Coronary artery (tissue), 2 donors: ENCODE measurements at regions not wholly inside any gene's neighbourhood (a gene's known extent, or its start where the extent isn't known, plus 50 kb on each side); places are given as distances from the start of the nearest gene placed in this dataset.

Source experiments
- DNase-seq: peaks from one replicate; pipeline ENCODE4 v3.0.0-alpha.2; 2017; ENCODE audit warnings: low spot score
- H3K27ac ChIP-seq, 2 donors: fragments of 200-600 bp; sonication (generic); one replicate each; pipeline ENCODE4 v1.5.1; 2016 to 2019
- H3K4me3 ChIP-seq: fragments of 200-600 bp; sonication (generic); 2 replicates; pipeline ENCODE4 v1.5.1; 2016; ENCODE audit warnings: mild to moderate bottlenecking, moderate library complexity
- TF ChIP-seq, protein P1 (sequence below): fragments of 200-600 bp; sonication (generic); IDR thresholded peaks from one replicate; pipeline ENCODE4 v1.5.1; 2019; ENCODE audit warnings: antibody characterized with exemption

DNA sequence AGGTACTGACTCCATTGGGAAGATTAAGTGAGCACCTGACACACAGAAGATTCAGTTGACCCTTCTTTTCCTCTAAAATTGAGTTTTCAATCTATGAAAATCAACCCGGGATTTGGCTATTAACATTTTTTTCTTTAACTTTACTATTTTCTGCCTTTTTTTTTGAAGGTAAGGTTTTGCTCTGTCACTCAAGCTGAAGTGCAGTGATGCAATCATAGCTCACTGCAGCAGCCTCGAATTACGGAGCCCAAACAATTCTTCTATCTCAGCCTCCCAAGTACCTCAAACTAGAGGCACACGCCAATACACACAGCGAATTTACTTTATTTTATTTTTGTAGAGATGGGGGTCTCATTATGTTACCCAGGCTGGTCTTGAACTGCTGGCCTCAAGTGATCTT is 1029.5 kb downstream of the MCTP2 start:
- no peak overlapping the region for H3K4me3 ChIP-seq
- H3K27ac ChIP-seq: peak overlapping the region; percentile 64 to 89
- DNase-seq: no peak
- TF ChIP-seq, protein P1, sequence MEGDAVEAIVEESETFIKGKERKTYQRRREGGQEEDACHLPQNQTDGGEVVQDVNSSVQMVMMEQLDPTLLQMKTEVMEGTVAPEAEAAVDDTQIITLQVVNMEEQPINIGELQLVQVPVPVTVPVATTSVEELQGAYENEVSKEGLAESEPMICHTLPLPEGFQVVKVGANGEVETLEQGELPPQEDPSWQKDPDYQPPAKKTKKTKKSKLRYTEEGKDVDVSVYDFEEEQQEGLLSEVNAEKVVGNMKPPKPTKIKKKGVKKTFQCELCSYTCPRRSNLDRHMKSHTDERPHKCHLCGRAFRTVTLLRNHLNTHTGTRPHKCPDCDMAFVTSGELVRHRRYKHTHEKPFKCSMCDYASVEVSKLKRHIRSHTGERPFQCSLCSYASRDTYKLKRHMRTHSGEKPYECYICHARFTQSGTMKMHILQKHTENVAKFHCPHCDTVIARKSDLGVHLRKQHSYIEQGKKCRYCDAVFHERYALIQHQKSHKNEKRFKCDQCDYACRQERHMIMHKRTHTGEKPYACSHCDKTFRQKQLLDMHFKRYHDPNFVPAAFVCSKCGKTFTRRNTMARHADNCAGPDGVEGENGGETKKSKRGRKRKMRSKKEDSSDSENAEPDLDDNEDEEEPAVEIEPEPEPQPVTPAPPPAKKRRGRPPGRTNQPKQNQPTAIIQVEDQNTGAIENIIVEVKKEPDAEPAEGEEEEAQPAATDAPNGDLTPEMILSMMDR: no peak

DNA sequence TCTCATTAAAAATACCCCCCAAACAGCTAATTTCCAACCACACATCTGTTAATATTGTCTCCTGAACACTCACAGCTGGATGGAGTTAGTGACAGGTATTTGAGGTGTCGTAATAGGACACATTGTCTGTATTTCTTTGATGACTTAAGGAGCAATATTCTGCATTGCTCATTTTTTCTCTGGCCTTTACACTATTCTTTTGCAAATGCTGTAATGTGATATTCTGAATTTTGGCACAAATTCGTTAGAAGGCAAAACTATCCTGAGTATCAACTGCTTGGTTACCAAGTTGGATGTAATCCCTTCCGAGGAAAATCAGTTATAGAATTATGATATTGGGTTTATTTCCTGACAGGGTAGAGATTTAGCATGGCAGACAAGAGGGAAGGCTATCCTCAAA is 1030.2 kb downstream of the MCTP2 start:
- DNase-seq: no peak
- Histone ChIP-seq H3K4me3 (no peak overlapping the region), H3K27ac (peak overlapping the region; percentile 64 to 89)
- TF ChIP-seq, protein P1: no peak

DNA sequence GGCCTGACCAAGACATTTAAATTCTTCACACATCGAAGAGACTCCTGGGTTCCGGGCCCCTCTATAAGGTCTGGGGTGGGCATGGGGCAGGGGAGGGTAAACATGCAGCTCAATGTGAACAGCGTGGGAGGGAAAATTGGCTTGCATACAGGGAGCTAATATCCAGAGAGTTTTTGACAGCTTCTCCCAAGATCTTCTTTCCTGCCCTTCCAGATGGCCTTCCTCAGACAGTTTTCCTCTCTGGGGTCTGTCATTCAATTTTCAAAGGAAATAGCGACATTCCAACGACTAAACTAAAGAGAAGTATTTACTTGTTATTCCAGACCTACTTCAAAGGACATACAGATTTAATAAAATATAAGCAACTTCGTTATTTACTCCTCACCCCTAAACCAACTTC is 1030.6 kb downstream of the MCTP2 start:
- no peak for DNase-seq
- Histone ChIP-seq H3K27ac (peak overlapping the region; percentile 64 to 89), H3K4me3 (no peak overlapping the region)
- TF ChIP-seq, protein P1: no peak

GRCh38 chr15:95262866-95263564 is 1031.7 kb downstream of the MCTP2 start:
- H3K27ac ChIP-seq: peak overlapping the region; percentile 64 to 89
- H3K4me3 ChIP-seq: no peak overlapping the region
- DNase-seq: no peak
- TF ChIP-seq, protein P1: no peak

- DNase-seq: no peak
- peak overlapping the region; percentile 64 to 89 for H3K27ac ChIP-seq
- TF ChIP-seq, protein P1: no peak
- no peak overlapping the region for H3K4me3 ChIP-seq
Measured at GRCh38 chr15:95263751-95264150, 1032.4 kb downstream of the MCTP2 start.

- DNase-seq: no peak
- H3K4me3 ChIP-seq: no peak overlapping the region
- TF ChIP-seq, protein P1: no peak
- peak overlapping the region; percentile 78 to 89 for H3K27ac ChIP-seq
Measured at GRCh38 chr15:95265419-95265997, 1034.1 kb downstream of the MCTP2 start.
